Astrocyte of the hippocampus (primary cell): ENCODE measurements at regions not wholly inside any gene's neighbourhood (a gene's known extent, or its start where the extent isn't known, plus 50 kb on each side); places are given as distances from the start of the nearest gene placed in this dataset.

ENCODE experiments used
- DNase-seq: peaks from one replicate; pipeline ENCODE4 v3.0.0; 2011; ENCODE audit warnings: low read depth, low spot score

DNA sequence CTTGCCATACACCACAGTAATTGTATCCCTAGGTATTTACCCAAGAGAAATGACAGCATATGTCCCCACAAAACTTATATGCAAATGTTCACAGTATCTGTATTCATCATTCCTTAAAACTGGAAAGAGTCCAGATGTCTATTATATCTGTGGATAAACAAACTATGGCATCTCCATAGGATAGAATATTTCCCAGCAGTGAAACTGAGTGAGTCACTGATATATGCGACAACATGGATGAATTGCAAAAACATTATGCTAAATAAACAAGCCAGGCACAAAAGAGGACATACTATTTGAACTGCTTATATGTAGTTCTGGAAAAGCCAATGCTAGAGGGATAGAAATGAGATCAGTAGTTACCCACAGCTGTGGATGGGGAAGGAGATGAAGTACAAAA is 359.4 kb upstream of the DSEL start:
- DNase-seq: no peak

DNA sequence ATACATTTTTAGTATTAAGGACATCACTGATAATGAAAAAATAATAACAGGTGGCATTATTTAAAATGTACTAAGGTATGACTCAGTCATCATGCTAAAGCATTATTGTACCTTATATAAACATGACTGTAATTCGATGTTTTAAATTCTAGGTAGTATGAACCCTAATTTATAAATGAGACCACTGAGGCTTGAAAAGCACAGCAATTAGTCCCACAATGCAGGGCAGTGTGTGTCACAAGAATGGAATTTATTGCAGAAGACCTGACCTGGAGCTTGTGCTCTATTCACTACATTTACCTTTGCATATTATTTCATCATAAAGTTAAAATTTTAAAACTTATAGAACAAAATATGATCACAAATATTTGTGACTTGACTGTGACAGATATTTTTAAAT is 358.5 kb upstream of the DSEL start:
- peak; percentile 51 for DNase-seq

DNA sequence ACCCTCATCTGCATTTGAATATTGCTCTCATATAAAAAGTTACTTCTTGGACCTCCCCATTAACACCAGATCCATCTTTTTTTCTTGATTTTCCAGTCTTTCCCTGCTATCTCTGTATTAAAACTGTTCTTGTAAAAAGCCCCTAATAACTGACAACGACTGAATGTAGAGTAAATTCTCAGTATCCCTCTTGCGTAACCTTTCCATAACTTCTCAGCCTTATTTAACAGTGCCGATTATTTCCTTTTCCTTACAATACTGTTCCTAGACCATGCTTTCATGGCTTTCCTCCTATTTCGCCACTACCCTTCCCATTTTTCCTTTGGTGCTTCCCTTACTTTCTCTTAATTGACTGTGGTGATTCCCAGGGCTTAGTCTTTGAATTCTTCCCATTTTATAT is 348.9 kb upstream of the DSEL start:
- DNase-seq: no peak

DNA sequence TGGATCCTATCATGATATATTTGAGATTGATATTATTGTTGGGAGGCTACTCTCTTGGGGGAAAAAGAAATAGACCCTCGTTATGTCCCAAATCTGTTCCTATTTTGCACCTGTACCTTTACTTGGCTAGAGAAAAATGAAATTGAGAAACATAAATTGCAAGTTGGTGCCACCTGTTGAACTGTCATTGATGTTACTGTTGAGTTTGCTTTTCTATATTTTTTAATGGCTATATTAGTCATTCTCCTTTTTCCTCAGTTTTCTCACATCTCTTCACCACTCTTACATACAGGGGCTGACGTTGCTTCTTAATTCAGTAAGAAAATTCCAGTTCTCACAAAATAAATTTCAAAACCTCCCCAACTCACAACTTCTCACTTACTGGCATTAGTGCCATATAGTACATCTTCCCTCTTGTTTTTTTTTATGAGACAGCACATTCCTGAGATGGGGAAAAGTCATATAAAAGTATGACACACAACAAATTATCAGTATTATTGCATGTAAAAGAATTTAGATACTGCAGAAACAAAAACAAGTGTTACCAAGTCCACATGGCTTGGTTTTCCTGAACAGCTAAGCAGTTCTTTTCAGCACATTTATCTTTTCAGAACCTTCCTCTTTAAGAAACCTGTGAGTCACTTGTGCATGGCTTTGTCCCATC is 348.3 kb upstream of the DSEL start:
- peak; percentile 6 for DNase-seq

DNA sequence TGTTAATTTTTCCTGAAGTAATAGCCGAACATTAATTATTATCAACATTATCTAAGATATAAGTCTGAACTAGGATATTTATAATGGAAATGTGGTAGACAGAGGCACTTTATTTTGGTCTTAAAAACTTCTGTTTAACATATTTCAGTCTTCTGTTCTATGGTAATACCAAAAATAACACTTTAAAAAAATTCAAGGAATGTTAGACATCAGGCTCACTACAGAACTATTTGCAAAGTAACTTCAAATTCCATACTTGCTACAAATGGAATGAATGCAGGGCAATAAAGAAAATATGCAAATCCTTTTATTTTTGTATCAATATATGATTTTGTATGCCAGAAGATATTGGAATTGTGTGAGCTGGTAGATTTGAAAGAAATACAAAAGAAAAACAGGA is 345.5 kb upstream of the DSEL start:
- peak; percentile 17 for DNase-seq

DNA sequence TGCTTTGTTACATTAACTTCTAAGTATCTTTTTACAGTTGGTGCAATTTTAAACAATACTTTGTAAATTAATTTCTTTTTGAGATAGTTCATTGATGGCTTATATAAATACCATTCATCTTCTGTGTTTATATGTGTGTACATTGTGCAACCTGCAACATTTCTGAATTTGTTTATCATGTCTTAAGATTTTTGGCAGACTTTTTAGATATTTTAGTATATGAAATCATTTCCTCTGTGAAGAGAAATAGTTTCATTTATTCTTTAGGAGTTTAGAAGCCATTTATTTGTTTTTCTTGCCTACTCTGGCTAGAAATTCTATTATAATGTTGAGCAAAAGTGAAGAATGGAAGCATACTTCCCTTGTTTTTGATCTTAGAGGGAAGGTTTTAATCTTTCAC is 337.8 kb upstream of the DSEL start:
- no peak for DNase-seq

DNA sequence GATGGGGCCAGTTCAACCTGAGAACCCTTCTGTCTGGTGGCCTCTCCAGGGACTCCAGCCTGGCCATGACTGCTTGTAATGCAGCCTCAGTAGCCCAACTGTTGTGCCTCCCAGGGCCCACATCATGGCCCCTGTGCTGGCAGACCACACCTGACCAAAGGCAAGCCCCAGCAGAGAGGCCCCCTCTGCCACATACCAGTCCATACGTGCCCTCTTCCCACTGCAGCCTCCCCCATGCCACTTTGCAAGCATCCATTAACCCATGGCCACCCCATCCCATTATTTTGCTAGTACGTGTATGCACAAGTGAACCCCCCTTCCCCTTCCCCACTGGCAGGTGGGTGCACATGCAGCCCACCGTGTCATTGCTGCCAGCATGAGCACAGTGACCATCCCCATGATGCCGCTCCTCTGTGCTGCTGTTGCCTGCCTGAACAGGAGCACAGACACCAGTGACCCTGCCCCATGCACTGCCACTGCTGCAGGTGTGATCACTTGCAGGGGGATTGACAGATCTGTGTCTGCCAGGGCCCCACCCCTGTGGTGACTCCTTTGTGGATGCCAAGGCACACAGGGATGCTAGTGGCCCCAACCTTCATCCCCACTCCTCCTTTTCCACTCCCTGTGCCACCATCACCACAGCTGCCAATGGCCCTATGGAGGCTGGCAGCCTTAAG is 330.0 kb upstream of the DSEL start:
- DNase-seq: no peak

DNA sequence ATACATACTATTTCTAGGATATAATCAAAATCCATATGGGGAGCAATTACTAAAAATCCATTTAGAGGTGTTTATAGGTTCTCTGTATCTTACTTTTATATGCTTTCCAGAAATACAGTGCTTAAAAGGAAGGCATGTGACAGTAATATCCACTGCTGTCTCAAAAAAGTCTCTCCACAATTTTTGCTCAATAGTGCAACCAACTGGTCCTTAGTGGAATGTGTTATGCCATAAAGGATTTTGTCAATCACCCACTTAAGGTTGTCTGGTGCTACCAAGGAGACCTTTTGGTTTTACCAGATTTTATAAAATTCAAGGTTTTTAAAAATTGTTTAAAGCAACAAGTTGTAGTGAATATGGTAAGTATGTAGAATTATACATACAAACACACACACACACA is 328.5 kb upstream of the DSEL start:
- no peak for DNase-seq

DNA sequence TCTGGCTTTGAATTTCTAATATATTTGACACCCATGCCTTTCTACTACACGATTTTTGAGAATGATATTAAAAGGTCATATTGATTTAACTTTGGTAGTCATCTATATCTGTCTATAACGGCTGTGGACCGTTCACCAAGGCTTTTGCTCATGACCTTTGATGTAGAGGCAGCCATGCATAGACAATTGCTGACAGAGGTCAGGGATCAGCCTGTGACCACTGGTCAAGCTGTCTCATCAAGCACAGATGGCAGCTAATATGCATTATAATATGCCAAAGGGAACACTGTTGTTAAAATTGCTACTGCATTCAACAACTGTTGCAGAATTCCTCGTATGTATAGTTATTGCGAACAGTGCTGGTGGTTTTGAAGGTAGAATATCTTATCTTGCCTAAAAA is 323.9 kb upstream of the DSEL start:
- no peak for DNase-seq

DNA sequence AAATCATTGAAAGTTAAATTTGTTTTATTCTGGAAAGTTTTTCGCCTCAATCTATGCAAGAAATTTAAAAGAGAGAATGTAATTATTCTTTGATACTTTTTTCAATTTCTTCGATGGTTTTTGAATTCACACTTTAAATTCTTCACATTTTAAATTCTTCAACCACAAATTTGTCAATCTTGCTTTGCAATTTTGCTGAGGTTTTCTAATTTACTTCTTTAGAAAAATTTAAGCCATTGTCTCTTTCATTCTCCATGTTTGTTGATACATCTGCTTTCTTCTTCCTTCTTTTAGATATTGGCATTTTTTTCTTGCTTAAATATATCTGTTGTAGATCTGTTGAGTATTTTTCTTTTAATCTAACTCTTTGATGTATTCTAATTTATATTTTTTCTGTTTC is 301.9 kb upstream of the DSEL start:
- DNase-seq: no peak

DNA sequence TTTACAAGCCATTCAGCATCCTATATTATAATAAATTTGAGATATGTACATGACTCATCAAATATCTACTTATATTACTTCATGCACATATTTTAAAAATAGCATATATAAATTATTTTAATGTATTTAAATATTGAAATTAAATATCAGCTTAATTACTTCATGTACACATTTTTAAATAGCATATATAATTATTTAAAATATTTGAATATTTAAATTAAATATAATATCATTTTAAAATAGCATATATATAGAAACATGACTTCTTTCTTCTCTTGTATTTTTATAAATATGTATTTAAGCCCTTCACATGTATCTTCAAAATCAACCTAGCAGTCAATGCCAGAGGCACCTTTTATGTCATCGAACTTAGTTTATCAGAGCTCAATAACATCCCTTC is 298.8 kb upstream of the DSEL start:
- no peak for DNase-seq

DNA sequence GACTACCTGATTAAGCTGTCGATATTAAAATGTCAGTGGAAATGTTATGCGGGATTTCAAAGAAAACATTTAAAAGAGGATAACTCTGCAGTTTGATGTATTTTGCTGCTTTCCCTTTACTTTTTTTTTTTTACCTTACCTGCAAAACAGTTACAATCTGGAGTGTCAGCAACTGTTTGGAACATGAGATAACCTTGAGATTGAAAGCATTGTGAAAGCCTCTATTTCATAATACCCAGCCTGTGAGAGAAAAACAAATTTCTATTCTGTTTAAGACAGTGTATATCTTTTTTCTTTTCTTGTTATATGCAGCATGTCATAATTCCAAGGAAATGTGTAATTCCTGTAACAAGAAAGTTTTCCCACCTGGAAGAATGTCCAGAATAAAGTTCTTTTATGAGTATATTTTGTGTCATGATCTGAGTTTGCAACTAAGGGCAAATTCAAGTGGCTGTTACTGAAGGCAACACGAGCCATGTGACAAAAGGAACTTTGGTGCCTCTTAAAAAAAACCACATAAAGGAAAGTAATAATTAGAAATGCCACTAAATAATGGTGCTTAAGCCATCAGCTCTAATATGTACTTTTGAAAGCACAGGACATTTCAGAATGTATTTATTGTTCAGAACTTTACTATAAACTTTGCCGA is 297.0 kb upstream of the DSEL start:
- no peak for DNase-seq

DNA sequence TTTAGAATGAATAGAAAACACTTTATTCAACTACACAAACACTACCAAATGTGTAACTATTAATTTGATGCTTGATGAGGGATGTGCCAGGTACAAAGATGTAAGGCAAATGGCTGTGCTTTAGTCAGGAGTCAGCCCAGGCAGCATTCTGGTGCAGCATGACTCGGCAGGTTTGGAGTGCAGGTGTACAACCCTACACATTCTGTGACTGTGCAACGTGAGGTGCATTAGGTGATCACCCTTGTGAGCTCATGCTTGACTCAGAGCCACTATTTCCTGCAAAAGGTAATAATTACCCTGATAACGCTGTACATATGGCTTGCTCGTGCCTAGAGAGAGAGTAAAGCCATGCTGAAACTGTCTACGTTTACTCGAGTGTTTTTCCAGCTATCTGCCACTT is 288.7 kb upstream of the DSEL start:
- no peak for DNase-seq

DNA sequence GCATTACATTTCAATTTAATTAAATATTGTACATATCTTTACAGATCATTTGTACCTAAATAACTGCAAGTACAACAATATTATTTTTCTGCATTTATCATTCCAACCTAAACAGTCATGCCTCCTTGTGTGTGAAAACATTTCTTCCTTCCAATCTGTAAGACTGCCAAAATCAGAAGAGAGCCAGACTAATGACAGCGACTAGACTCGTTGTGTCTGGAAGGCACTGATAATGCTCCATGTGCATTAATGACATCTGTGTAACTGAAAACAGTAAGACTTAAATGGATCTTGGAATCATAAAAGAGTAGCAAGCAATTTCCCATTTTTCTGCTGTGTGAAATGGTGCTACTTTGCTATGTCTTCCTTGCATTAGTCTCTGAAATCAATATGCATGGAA is 278.0 kb upstream of the DSEL start:
- DNase-seq: peak; percentile 49

DNA sequence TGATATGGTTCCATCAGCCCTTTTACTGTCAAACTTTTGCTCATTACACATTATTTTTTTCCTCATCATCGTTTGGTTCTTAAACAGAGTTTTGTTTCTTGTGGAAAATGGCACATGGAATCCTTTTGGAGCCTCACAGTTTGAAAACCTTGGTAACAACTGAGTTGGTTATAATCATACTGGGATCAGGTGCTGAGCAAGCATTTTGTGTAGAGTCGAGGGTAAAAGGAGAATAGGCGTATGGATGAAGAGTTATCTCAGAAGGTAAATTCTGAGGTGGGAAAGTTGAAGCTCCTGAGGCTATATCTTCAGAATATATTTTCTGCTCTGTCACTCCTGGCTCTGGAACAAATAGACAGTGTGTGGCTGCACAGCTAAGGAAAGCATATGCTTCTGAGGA is 274.0 kb upstream of the DSEL start:
- no peak for DNase-seq

DNA sequence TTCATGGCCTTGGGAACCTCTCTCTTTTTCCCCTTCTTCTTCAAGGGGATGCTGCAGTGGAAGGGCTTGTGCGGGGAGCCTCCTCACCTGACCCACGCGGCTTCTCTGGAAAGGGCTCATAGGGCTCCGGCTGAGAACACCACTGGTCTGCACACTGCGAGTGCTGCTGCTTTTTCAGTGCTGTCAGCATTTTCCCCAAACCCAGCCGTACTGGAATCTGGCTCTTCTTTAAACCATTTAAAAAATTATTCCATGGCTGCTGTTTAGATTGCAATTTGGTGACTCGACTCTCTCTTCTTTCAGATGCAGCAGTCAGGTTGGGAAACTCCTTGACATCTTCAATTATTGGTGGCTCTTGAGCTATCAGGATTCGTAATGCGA is 272.6 kb upstream of the DSEL start:
- DNase-seq: no peak

DNA sequence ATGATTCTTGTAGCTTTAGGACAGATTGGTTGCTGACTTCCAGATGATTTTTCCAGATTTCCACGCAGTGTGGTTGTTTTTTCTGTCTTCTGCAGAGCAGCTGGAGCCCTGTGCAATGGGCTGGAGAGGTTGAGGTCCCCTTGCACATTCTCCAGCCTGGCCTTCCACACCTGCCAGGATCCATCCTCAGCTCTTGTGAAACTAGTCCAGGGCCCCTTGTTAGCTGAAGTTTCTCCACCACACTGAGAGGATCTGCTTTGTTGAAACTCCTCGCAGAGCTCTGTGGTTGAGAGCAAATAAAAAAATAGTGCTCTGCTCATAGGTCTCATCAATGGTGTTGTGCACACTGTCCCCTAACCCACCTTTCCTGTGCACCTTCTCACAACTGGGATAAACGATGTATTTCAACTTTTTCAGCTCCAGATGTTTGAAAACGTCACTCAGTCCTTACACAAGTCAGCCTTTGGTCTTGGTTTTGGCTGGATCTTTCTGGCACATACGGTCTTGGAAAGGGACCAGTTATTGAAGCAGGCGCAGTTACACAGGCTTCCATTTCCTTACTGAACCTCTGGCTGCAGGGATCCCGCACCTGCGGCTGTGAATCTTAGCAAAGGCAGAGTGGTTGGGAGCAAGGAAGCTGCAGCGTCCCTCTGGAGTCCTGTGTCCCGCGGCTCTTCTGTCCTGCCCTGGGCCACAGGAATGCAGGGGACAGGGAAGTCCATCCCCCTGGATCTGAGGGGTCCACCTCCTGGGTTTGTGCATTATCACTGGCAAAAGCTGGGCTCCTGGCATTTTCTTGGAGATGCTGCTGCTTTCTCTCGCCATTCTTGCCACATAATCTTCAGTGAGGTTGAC is 272.0 kb upstream of the DSEL start:
- no peak for DNase-seq

DNA sequence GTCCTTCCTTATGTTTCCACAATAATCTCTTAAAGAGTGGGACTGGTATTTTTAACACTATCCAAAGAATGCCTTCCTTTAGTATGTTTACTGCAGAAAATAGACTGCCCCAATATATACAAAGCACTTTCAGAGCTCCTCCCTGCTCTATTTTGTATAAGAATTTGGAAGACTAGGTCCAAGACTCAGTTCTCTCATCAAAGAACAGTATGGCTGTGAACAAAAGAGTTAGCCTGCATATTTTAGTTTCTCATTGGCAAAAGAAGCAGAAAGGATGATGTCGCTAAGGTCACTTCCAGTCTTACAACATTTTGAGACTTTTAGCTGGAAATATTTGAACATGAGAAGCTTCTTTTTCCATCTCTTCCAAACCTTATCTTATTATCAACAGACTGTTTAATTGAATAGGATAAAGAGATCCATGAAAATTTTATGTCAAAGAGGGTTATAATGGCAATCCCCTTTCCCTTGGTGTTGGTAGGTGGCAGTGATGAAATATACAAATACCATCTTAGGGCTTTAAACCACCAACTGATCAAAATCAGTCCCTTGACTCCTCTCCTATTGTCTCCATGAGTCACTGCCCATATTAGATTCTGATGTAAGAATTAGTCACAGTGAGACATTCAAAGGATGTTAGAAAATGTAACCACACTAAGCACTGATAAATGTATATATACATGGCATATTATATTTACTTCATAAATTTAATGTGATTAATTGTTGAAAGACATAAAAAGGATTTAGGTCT is 266.9 kb upstream of the DSEL start:
- peak; percentile 70 for DNase-seq

DNA sequence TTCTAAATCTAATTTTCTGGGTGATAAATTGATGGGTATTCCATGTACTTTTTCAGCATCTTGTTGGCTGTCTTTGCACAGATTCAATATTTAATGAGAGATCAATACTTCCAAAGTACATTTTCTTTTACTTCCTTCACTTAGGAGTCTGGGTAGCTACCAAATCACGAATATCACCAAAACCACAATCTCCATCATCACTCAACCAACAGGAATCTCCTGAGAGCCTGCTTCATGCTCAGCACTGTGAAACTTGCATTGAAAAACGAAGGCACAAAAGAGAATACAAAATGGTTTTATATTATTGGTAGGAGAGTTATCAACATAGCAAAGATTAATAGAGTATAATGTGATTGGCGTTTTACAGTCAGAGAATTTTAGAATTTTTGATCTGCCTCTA is 261.5 kb upstream of the DSEL start:
- peak; percentile 34 for DNase-seq

DNA sequence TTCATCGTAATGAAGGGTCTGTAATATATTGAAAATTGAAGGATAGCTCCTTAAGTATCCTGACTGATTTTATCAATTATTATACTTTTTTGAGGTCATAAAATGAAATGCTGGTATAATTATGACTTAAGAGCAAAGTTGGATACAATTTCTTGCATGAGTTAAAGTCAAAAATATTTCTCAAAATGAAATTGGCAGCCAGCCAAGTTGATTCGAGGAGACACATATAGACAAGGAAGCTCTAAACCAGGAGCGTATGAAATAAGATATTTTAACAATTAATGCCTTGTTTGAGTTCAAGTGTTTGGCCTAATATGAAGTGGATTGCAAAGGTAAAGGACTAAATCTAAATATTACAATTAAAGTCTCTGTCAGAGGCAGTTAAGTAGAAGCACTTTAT is 260.4 kb upstream of the DSEL start:
- DNase-seq: no peak

DNA sequence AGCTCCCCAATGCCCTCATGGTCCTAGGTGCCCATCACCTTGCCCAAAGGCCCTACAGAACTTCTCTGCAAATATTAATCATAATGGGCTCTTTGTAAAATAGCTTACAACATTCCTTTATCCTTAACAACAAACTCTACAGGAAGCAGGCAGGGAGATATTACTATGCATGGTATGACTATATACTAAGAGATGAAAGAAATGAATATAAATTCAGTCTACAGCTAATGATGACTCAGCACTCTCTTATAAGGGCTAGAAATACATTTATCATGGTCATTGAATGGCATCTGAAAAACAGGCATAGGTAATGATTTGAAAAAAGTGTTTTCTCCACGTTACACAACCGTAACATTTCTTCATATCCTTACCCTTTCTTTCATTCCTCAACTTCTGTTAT is 254.8 kb upstream of the DSEL start:
- DNase-seq: peak; percentile 31

DNA sequence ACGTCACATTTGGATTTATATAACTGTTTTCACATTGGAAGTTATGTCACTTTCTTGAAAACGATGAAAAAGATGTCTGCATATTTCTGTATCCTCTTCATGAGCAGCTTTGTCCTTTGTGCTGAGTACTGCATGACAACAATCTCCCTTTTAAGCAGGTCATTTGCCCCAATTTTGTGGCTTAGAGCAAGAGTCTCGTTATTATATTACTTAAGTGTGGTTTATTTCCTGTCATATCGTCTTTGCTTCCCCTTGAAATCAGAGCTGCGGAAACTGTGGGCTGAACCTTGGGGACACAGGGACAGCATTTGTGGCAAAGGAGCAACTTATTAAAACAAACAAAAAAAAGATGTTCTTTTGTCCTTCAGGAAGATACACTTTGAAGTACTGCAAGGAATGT is 254.0 kb upstream of the DSEL start:
- no peak for DNase-seq
